ENCODE measurements at regions not wholly inside any gene's neighbourhood (a gene's known extent, or its start where the extent isn't known, plus 50 kb on each side); places are given as distances from the start of the nearest gene placed in this dataset.

- TF ChIP-seq CTCF (IDR thresholded peaks at IDR 0.05; ENCODE audit: low read depth, low read length), result no peak
- no peak for TF ChIP-seq POLR2A (IDR thresholded peaks at IDR 0.05; ENCODE audit: extremely low read depth, insufficient read length)
These were observed 118.9 kb upstream of the CCDC180 start for GRCh38 chr9:97188545-97188944.

Measured in NB4 (cell line).